ENCODE measurements at regions not wholly inside any gene's neighbourhood (a gene's known extent, or its start where the extent isn't known, plus 50 kb on each side); places are given as distances from the start of the nearest gene placed in this dataset.

DNA sequence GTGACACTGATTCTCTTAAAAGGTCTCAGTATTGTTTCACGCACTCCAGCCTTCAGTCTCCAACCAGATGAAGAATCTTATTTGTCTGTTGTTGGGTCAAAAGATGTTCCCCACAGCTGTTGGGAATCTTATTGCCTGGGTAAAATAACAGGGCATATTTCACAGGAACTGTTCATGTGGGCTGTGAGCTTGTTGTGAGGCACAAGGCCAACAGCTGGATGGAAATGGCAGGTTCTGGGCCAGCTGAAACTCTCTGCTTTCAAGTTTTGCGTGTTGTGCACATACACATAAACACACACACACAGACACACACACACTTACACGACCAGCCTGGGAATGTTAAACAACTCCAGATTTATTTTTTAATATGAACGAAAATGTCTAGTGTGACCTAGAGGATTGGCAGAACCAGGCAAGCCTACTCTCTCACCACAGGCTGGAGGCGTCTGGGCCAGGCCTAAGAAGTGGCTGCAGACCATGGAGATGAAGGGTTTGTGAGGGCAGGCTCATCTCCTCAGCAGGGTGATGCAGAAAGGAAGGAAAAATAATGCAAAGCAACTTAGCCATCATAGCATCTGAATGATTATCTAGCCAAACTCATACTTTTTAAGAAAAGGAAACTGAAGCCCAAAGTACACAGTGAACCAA lies 357.0 kb downstream of the TTLL7 start:
- TF ChIP-seq NFIC (IDR thresholded peaks at IDR 0.05) (no peak), TEAD4 (IDR thresholded peaks at IDR 0.05) (no peak), EP300 (IDR thresholded peaks at IDR 0.05; ENCODE audit: borderline replicate concordance) (no peak), FOXM1 (IDR thresholded peaks at IDR 0.05; ENCODE audit: borderline replicate concordance, low read depth) (no peak), CEBPB (IDR thresholded peaks at IDR 0.05) (no peak), RAD21 (IDR thresholded peaks at IDR 0.05; ENCODE audit: low read depth) (no peak), YY1 (IDR thresholded peaks at IDR 0.05; ENCODE audit: low read depth) (no peak), ZBTB7A (IDR thresholded peaks at IDR 0.05; ENCODE audit: low read depth) (no peak), TAF1 (IDR thresholded peaks at IDR 0.05; ENCODE audit: low read depth) (no peak), EGR1 (IDR thresholded peaks at IDR 0.05) (no peak), CREB1 (IDR thresholded peaks at IDR 0.05; ENCODE audit: low read depth) (no peak), TCF12 (IDR thresholded peaks at IDR 0.05; ENCODE audit: low read depth) (no peak)
- TF ChIP-seq, protein P1, sequence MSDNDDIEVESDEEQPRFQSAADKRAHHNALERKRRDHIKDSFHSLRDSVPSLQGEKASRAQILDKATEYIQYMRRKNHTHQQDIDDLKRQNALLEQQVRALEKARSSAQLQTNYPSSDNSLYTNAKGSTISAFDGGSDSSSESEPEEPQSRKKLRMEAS (IDR thresholded peaks at IDR 0.05), result no peak
- TF ChIP-seq, protein P2, sequence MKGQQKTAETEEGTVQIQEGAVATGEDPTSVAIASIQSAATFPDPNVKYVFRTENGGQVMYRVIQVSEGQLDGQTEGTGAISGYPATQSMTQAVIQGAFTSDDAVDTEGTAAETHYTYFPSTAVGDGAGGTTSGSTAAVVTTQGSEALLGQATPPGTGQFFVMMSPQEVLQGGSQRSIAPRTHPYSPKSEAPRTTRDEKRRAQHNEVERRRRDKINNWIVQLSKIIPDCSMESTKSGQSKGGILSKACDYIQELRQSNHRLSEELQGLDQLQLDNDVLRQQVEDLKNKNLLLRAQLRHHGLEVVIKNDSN (IDR thresholded peaks at IDR 0.05), result no peak
- TF ChIP-seq, protein P3, sequence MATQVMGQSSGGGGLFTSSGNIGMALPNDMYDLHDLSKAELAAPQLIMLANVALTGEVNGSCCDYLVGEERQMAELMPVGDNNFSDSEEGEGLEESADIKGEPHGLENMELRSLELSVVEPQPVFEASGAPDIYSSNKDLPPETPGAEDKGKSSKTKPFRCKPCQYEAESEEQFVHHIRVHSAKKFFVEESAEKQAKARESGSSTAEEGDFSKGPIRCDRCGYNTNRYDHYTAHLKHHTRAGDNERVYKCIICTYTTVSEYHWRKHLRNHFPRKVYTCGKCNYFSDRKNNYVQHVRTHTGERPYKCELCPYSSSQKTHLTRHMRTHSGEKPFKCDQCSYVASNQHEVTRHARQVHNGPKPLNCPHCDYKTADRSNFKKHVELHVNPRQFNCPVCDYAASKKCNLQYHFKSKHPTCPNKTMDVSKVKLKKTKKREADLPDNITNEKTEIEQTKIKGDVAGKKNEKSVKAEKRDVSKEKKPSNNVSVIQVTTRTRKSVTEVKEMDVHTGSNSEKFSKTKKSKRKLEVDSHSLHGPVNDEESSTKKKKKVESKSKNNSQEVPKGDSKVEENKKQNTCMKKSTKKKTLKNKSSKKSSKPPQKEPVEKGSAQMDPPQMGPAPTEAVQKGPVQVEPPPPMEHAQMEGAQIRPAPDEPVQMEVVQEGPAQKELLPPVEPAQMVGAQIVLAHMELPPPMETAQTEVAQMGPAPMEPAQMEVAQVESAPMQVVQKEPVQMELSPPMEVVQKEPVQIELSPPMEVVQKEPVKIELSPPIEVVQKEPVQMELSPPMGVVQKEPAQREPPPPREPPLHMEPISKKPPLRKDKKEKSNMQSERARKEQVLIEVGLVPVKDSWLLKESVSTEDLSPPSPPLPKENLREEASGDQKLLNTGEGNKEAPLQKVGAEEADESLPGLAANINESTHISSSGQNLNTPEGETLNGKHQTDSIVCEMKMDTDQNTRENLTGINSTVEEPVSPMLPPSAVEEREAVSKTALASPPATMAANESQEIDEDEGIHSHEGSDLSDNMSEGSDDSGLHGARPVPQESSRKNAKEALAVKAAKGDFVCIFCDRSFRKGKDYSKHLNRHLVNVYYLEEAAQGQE (IDR thresholded peaks at IDR 0.05; ENCODE audit: low read depth), result no peak

DNA sequence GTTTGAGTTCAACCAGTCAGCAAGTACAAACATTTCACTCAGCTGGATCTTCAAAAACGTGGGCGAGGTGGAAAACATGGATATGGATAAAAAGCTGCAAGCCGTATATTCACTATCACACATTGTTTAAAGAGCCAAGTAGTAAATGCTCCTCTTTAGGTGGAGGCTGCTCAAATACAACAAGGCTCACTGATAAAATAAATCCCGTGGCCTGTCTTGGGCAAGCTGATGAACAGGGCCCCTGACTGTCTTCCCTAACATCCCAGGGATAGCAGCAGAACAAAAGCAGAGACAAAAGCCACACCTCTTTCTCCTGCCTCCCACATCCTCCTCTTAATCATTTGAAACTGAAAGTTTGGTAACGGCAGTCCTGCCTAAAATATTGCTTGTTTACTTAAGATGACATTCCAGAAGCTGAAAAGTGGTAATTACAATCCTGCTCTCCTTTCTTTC lies 357.7 kb downstream of the TTLL7 start:
- TF ChIP-seq FOXM1 (IDR thresholded peaks at IDR 0.05; ENCODE audit: borderline replicate concordance, low read depth) (no peak), TEAD4 (IDR thresholded peaks at IDR 0.05) (no peak), TCF12 (IDR thresholded peaks at IDR 0.05; ENCODE audit: low read depth) (no peak), YY1 (IDR thresholded peaks at IDR 0.05; ENCODE audit: low read depth) (no peak), EGR1 (IDR thresholded peaks at IDR 0.05) (no peak), EP300 (IDR thresholded peaks at IDR 0.05; ENCODE audit: borderline replicate concordance) (no peak), RAD21 (IDR thresholded peaks at IDR 0.05; ENCODE audit: low read depth) (no peak), ZBTB7A (IDR thresholded peaks at IDR 0.05; ENCODE audit: low read depth) (no peak), CEBPB (IDR thresholded peaks at IDR 0.05) (no peak), NFIC (IDR thresholded peaks at IDR 0.05) (no peak), CREB1 (IDR thresholded peaks at IDR 0.05; ENCODE audit: low read depth) (no peak), TAF1 (IDR thresholded peaks at IDR 0.05; ENCODE audit: low read depth) (no peak)
- TF ChIP-seq, protein P1 (IDR thresholded peaks at IDR 0.05), result no peak
- TF ChIP-seq, protein P3 (IDR thresholded peaks at IDR 0.05; ENCODE audit: low read depth), result no peak
- TF ChIP-seq, protein P2 (IDR thresholded peaks at IDR 0.05), result no peak

DNA sequence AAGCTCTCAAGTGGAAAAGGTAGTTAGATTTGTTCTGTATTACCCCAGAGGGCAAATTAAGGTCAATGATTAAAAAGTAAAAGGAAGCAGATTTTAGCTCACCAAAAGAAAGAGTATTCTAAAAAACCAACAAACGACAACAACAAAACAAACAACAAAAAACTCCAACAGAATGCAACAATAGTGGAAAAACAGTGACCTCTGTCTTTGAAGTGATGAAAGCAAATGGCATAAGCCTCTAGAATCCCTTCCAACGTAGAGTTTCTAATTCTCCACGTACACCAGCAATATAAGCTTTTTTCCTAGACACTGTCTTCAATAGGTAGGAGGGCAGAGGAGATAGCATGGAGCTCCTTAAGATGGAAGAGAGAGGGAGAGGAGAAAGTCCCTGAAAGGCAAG lies 359.1 kb downstream of the TTLL7 start:
- TF ChIP-seq YY1 (IDR thresholded peaks at IDR 0.05; ENCODE audit: low read depth) (no peak), TCF12 (IDR thresholded peaks at IDR 0.05; ENCODE audit: low read depth) (no peak), CREB1 (IDR thresholded peaks at IDR 0.05; ENCODE audit: low read depth) (no peak), ZBTB7A (IDR thresholded peaks at IDR 0.05; ENCODE audit: low read depth) (no peak), FOXM1 (IDR thresholded peaks at IDR 0.05; ENCODE audit: borderline replicate concordance, low read depth) (no peak), EGR1 (IDR thresholded peaks at IDR 0.05) (no peak), TAF1 (IDR thresholded peaks at IDR 0.05; ENCODE audit: low read depth) (no peak), TEAD4 (IDR thresholded peaks at IDR 0.05) (no peak)
- TF ChIP-seq, protein P3 (IDR thresholded peaks at IDR 0.05; ENCODE audit: low read depth), result no peak
- TF ChIP-seq, protein P2 (IDR thresholded peaks at IDR 0.05), result no peak
- TF ChIP-seq, protein P1 (IDR thresholded peaks at IDR 0.05), result no peak

Measured in Ishikawa (cell line).